ENCODE measurements at regions not wholly inside any gene's neighbourhood (a gene's known extent, or its start where the extent isn't known, plus 50 kb on each side); places are given as distances from the start of the nearest gene placed in this dataset.

GRCh38 chr16:9203956-9204355 is 112.5 kb downstream of the HAPSTR1 start:
- TF ChIP-seq CTCF (IDR thresholded peaks at IDR 0.05; ENCODE audit: low read length) (no peak), EZH2 (optimal IDR thresholded peaks at IDR 0.05; ENCODE audit: low read depth, low read length) (no peak), EZH2phosphoT487 (IDR thresholded peaks at IDR 0.05; ENCODE audit: low read length) (no peak)
